GM18507 (cell line): ENCODE measurements at regions not wholly inside any gene's neighbourhood (a gene's known extent, or its start where the extent isn't known, plus 50 kb on each side); places are given as distances from the start of the nearest gene placed in this dataset.
"Not testable (repeated sequence)": the region's sequence is repeated elsewhere in the genome, so short reads cannot be mapped to it uniquely, and the experiment has no call there.

Source experiments
- DNase-seq: peaks from one replicate; pipeline ENCODE4 v3.0.0; 2011; ENCODE audit warnings: low read depth; ENCODE audit not compliant: insufficient read length; ENCODE audit errors: extremely low spot score
- FAIRE-seq: peaks from 2 replicates; lab custom pipeline; 2011; peaks lifted over from hg19 to GRCh38; lab: Jason Lieb, UNC

GRCh38 chr4:109378511-109378910, 55.1 kb upstream of the SEC24B start:
- no peak for FAIRE-seq

DNA sequence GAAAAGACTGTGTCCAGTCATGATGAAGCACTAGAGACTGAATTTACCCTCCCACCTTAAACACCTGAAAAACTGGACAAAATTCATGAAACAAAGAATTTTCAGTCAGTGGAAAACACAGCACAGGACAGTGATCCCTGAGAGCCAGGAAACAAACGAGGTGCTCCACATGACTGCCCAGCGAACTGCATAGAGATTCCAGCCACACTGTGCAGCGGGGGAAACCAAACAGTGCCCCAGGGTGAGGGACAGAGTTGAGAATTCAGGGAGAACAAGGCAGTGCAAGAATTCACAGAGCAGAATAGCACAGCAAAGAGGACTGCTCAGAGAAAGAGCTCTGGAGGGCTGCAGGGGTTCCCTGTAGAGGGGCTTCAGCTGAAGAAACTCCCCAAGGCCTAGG, 55.5 kb upstream of the SEC24B start:
- DNase-seq: no peak
- FAIRE-seq: no peak

More at GRCh38 chr4:109378511-109378910, 55.1 kb upstream of the SEC24B start:
- DNase-seq: no peak

GRCh38 chr4:109375778-109376414, 57.7 kb upstream of the SEC24B start:
- FAIRE-seq: no peak
- DNase-seq: no peak

DNA sequence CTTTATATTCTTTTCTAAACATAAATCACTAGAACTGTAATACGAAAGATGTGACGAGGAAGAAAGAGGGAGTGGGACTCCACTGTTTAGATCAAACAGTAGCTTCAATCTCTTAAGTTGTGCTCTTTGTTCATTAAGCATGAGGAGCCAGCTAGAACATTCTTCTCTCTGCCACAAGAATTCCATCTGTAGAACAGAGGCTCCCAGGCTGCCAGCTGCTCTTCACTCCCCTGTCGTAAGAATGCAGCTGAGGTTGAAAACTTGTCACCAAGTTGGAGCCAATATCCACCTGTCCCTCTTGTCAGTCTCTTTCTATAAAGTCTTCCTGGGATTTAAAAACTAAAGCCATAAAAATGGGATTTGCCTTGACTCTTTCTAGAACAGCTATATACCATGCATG, 65.0 kb upstream of the SEC24B start:
- DNase-seq (no peak), FAIRE-seq (no peak)

GRCh38 chr4:109365939-109366338, 63.5 kb upstream of the COL25A1 start:
- FAIRE-seq: no peak
- DNase-seq: no peak

DNA sequence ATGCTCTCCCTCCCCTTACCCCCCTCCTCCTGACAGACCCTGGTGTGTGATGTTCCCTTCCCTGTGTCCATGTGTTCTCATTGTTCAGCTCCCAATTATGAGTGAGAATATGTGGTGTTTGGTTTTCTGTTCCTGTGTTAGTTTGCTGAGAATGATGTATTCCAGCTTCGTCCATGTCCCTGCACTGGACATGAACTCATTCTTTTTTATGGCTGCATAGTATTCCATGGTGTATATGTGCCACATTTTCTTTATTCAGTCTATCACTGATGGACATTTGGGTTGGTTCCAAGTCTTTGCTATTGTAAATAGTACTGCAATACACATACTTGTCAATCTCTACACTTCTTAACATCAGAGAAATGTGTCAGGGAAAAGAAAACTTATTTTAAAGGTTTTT, 62.8 kb upstream of the COL25A1 start:
- DNase-seq, FAIRE-seq: not testable (repeated sequence)

GRCh38 chr4:109359040-109359646, 56.7 kb upstream of the COL25A1 start:
- DNase-seq (no peak), FAIRE-seq (peak; percentile 57)

DNA sequence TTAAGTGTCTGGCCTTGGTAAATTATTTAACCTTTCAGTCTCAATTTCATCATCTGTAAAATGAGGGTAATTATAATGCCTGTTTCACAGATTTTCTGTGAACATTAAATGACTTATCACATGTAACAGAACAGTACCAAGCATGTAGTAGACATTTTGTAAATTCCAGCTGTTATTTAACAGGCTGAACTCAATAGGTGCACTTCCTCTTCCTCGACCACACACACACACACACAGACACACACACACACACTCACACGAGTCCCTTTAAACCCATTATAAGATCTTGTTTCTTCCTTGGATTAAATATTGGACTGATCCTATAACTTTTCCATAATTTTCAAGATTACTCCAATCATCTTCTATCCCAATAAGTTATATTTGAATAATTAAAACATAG, 53.4 kb upstream of the COL25A1 start:
- FAIRE-seq (no peak), DNase-seq (no peak)

GRCh38 chr4:109352941-109353340, 50.5 kb upstream of the COL25A1 start:
- FAIRE-seq (no peak), DNase-seq (no peak)
